GM23338 (cell line): ENCODE measurements at regions not wholly inside any gene's neighbourhood (a gene's known extent, or its start where the extent isn't known, plus 50 kb on each side); places are given as distances from the start of the nearest gene placed in this dataset.

Experiments
- CREB1 ChIP-seq: fragments of 250-450 bp; sonication (Bioruptor Pico); IDR thresholded peaks from 2 replicates; pipeline ENCODE4 v1.5.0; 2020; ENCODE audit warnings: low read depth, mild to moderate bottlenecking, moderate library complexity
- EZH2 ChIP-seq: fragments of 200-600 bp; sonication (generic); IDR thresholded peaks from one replicate; pipeline ENCODE4 v1.8.0; 2017; ENCODE audit warnings: antibody characterized with exemption, mild to moderate bottlenecking, low read depth; ENCODE audit not compliant: unreplicated experiment
- EZH2phosphoT487 ChIP-seq: fragments of 200-600 bp; sonication (generic); IDR thresholded peaks from one replicate; pipeline ENCODE4 v1.8.1; 2018; ENCODE audit warnings: antibody characterized with exemption; ENCODE audit not compliant: unreplicated experiment
- POLR2AphosphoS5 ChIP-seq: IDR thresholded peaks from 2 replicates; pipeline ENCODE4 v1.6.1; 2016; ENCODE audit warnings: antibody characterized with exemption, low read depth
- ZNF331 ChIP-seq: fragments of 250-450 bp; sonication (Bioruptor Pico); IDR thresholded peaks from 2 replicates; pipeline ENCODE4 v1.5.0; 2020; ENCODE audit warnings: low read depth, mild to moderate bottlenecking, moderate library complexity
- TF ChIP-seq, protein P1 (sequence below), 2 experiments: fragments of 200-600 bp in 1 of 2; sonication (generic) in 1 of 2; conservative IDR thresholded peaks; 2 replicates each; pipeline versions ENCODE4 v1.5.1 to v1.6.1; 2016 to 2017; ENCODE audit warnings: antibody characterized with exemption in 2 of 2, low read depth in 2 of 2, mild to moderate bottlenecking in 2 of 2, moderate library complexity in 1 of 2
- TF ChIP-seq, protein P2 (sequence below): fragments of 250-450 bp; sonication (Bioruptor Pico); IDR thresholded peaks from 2 replicates; pipeline ENCODE4 v1.5.0; 2020; ENCODE audit warnings: mild to moderate bottlenecking, moderate library complexity
- TF ChIP-seq, protein P3 (sequence below): IDR thresholded peaks from one replicate; pipeline ENCODE4 v1.6.1; 2018; ENCODE audit warnings: antibody characterized with exemption; ENCODE audit not compliant: unreplicated experiment
- TF ChIP-seq, protein P4 (sequence below): IDR thresholded peaks from 2 replicates; pipeline ENCODE4 v1.6.1; 2016; ENCODE audit warnings: antibody characterized with exemption

DNA sequence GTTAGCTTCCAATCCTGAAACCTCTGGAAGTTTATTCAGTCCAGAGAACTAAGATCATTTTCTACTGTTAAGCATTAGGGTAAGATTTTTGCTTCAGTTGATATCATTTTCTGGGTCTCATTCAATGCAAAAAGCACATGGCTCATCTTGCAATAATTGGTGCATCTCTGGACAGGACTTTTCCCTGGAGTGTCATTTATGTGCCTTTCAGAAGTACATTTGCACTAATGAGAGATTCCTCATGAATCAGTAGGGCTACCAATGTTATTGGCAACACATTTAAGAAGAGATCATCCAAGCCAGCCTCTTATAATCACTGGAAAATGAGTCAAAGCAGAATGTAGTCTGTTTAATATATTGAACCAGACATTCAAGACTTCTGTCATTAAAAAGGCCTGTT is 224.2 kb upstream of the CHRNA7 start:
- no peak for TF ChIP-seq POLR2AphosphoS5
- TF ChIP-seq, protein P1, sequence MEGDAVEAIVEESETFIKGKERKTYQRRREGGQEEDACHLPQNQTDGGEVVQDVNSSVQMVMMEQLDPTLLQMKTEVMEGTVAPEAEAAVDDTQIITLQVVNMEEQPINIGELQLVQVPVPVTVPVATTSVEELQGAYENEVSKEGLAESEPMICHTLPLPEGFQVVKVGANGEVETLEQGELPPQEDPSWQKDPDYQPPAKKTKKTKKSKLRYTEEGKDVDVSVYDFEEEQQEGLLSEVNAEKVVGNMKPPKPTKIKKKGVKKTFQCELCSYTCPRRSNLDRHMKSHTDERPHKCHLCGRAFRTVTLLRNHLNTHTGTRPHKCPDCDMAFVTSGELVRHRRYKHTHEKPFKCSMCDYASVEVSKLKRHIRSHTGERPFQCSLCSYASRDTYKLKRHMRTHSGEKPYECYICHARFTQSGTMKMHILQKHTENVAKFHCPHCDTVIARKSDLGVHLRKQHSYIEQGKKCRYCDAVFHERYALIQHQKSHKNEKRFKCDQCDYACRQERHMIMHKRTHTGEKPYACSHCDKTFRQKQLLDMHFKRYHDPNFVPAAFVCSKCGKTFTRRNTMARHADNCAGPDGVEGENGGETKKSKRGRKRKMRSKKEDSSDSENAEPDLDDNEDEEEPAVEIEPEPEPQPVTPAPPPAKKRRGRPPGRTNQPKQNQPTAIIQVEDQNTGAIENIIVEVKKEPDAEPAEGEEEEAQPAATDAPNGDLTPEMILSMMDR (conservative IDR thresholded peaks at IDR 0.05; ENCODE audit: low read depth in 2 of 2), result no peak
- no peak for TF ChIP-seq EZH2
- TF ChIP-seq, protein P2, sequence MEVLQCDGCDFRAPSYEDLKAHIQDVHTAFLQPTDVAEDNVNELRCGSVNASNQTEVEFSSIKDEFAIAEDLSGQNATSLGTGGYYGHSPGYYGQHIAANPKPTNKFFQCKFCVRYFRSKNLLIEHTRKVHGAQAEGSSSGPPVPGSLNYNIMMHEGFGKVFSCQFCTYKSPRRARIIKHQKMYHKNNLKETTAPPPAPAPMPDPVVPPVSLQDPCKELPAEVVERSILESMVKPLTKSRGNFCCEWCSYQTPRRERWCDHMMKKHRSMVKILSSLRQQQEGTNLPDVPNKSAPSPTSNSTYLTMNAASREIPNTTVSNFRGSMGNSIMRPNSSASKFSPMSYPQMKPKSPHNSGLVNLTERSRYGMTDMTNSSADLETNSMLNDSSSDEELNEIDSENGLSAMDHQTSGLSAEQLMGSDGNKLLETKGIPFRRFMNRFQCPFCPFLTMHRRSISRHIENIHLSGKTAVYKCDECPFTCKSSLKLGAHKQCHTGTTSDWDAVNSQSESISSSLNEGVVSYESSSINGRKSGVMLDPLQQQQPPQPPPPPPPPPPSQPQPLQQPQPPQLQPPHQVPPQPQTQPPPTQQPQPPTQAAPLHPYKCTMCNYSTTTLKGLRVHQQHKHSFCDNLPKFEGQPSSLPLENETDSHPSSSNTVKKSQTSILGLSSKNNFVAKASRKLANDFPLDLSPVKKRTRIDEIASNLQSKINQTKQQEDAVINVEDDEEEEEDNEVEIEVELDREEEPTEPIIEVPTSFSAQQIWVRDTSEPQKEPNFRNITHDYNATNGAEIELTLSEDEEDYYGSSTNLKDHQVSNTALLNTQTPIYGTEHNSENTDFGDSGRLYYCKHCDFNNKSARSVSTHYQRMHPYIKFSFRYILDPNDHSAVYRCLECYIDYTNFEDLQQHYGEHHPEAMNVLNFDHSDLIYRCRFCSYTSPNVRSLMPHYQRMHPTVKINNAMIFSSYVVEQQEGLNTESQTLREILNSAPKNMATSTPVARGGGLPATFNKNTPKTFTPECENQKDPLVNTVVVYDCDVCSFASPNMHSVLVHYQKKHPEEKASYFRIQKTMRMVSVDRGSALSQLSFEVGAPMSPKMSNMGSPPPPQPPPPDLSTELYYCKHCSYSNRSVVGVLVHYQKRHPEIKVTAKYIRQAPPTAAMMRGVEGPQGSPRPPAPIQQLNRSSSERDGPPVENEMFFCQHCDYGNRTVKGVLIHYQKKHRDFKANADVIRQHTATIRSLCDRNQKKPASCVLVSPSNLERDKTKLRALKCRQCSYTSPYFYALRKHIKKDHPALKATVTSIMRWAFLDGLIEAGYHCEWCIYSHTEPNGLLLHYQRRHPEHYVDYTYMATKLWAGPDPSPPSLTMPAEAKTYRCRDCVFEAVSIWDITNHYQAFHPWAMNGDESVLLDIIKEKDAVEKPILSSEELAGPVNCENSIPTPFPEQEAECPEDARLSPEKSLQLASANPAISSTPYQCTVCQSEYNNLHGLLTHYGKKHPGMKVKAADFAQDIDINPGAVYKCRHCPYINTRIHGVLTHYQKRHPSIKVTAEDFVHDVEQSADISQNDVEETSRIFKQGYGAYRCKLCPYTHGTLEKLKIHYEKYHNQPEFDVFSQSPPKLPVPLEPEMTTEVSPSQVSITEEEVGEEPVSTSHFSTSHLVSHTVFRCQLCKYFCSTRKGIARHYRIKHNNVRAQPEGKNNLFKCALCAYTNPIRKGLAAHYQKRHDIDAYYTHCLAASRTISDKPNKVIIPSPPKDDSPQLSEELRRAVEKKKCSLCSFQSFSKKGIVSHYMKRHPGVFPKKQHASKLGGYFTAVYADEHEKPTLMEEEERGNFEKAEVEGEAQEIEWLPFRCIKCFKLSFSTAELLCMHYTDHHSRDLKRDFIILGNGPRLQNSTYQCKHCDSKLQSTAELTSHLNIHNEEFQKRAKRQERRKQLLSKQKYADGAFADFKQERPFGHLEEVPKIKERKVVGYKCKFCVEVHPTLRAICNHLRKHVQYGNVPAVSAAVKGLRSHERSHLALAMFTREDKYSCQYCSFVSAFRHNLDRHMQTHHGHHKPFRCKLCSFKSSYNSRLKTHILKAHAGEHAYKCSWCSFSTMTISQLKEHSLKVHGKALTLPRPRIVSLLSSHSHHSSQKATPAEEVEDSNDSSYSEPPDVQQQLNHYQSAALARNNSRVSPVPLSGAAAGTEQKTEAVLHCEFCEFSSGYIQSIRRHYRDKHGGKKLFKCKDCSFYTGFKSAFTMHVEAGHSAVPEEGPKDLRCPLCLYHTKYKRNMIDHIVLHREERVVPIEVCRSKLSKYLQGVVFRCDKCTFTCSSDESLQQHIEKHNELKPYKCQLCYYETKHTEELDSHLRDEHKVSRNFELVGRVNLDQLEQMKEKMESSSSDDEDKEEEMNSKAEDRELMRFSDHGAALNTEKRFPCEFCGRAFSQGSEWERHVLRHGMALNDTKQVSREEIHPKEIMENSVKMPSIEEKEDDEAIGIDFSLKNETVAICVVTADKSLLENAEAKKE, result no peak
- no peak for TF ChIP-seq CREB1 (CRISPR knock-in tag)
- TF ChIP-seq ZNF331 (CRISPR knock-in tag), result no peak
- no peak for TF ChIP-seq EZH2phosphoT487
- TF ChIP-seq, protein P3, sequence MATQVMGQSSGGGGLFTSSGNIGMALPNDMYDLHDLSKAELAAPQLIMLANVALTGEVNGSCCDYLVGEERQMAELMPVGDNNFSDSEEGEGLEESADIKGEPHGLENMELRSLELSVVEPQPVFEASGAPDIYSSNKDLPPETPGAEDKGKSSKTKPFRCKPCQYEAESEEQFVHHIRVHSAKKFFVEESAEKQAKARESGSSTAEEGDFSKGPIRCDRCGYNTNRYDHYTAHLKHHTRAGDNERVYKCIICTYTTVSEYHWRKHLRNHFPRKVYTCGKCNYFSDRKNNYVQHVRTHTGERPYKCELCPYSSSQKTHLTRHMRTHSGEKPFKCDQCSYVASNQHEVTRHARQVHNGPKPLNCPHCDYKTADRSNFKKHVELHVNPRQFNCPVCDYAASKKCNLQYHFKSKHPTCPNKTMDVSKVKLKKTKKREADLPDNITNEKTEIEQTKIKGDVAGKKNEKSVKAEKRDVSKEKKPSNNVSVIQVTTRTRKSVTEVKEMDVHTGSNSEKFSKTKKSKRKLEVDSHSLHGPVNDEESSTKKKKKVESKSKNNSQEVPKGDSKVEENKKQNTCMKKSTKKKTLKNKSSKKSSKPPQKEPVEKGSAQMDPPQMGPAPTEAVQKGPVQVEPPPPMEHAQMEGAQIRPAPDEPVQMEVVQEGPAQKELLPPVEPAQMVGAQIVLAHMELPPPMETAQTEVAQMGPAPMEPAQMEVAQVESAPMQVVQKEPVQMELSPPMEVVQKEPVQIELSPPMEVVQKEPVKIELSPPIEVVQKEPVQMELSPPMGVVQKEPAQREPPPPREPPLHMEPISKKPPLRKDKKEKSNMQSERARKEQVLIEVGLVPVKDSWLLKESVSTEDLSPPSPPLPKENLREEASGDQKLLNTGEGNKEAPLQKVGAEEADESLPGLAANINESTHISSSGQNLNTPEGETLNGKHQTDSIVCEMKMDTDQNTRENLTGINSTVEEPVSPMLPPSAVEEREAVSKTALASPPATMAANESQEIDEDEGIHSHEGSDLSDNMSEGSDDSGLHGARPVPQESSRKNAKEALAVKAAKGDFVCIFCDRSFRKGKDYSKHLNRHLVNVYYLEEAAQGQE, result no peak
- TF ChIP-seq, protein P4, sequence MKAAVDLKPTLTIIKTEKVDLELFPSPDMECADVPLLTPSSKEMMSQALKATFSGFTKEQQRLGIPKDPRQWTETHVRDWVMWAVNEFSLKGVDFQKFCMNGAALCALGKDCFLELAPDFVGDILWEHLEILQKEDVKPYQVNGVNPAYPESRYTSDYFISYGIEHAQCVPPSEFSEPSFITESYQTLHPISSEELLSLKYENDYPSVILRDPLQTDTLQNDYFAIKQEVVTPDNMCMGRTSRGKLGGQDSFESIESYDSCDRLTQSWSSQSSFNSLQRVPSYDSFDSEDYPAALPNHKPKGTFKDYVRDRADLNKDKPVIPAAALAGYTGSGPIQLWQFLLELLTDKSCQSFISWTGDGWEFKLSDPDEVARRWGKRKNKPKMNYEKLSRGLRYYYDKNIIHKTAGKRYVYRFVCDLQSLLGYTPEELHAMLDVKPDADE, result no peak
